Psoas muscle (tissue), 7 donors: ENCODE measurements at regions not wholly inside any gene's neighbourhood (a gene's known extent, or its start where the extent isn't known, plus 50 kb on each side); places are given as distances from the start of the nearest gene placed in this dataset.

ENCODE experiments used
- ATAC-seq, 4 donors: fragments of 200-7000 bp; cut with Tn5 transposase; one replicate each; pipeline ENCODE4 v1.9.1; 2020; ENCODE audit warnings: moderate library complexity in 3 of 4, mild to moderate bottlenecking in 2 of 4
- DNase-seq, 2 donors: peaks; one replicate each; pipeline ENCODE4 v3.0.0-alpha.2; 2020
- H3K27ac ChIP-seq: fragments of 200-600 bp; one replicate; pipeline ENCODE4 v1.8.0; 2022
- H3K27me3 ChIP-seq, 3 donors: fragments of 200-600 bp in 1 of 3; one replicate each; pipeline versions ENCODE4 v1.6.1 to v1.8.0; 2013 to 2022; ENCODE audit warnings: low read length in 2 of 3, mild to moderate bottlenecking in 2 of 3, moderate library complexity in 1 of 3; ENCODE audit not compliant: insufficient read depth in 3 of 3
- H3K36me3 ChIP-seq, 2 donors: fragments of 200-600 bp in 1 of 2; one replicate each; pipeline versions ENCODE4 v1.6.1 to v1.8.0; 2013 to 2022; ENCODE audit warnings: low read depth in 1 of 2, mild to moderate bottlenecking in 1 of 2, moderate library complexity in 1 of 2; ENCODE audit not compliant: insufficient read depth in 1 of 2
- H3K4me1 ChIP-seq: fragments of 200-600 bp; one replicate; pipeline ENCODE4 v1.8.0; 2022
- H3K4me3 ChIP-seq: fragments of 200-600 bp; one replicate; pipeline ENCODE4 v1.8.0; 2022; ENCODE audit warnings: mild to moderate bottlenecking
- H3K9me3 ChIP-seq: fragments of 200-600 bp; one replicate; pipeline ENCODE4 v1.8.0; 2022
- CTCF ChIP-seq: fragments of 200-600 bp; IDR thresholded peaks from one replicate; pipeline ENCODE4 v1.8.0; 2022; ENCODE audit warnings: antibody characterized with exemption
- WGBS, 3 donors: extraction: QIAGEN DNeasy Blood & Tissue Kit; methylation state at CpG; one replicate each; pipeline versions ENCODE4 v1.1.6 to v1.1.7; 2013; 5-methylcytosine and 5-hydroxymethylcytosine counted together
- intact Hi-C, 2 donors: fragments of 100-400 bp; cut with DNase I; formaldehyde crosslinking; loops; one replicate each; pipeline versions ENCODE4 v1.11.0 to v1.14.2; 2022
- donor health status: healthy with polysubstance abuse.
- donor health status: DM: no; HTN: no; CAD: no; lungs with moderate emphysema.
- donor health status: Bipolar disorder and iron deficiency.
- donor health status: healthy.
- donor health status: DM: yes; HTN: yes; CAD: no.
- donor health status: DM: no; HTN: no; CAD: no.
- donor health status: DM: yes; HTN: yes; CAD: no.

- no peak for ATAC-seq
- no peak overlapping the region for H3K4me3 ChIP-seq
- no peaks in the 10 kb centered on the region for H3K9me3 ChIP-seq
- no peaks in the 10 kb centered on the region for H3K27me3 ChIP-seq
- no peak overlapping the region for H3K27ac ChIP-seq
- intact Hi-C loops, result no loop called here
- TF ChIP-seq CTCF, result no peak
- no peaks in the 10 kb centered on the region for H3K36me3 ChIP-seq
- no peaks in the 10 kb centered on the region for H3K4me1 ChIP-seq
- WGBS, 3 donors, result 73 to 75% (median 73%) methylated on average over 2 of the region's 2 CpGs
- DNase-seq, result no peak
Measured at GRCh38 chr1:177739780-177740179, 230.1 kb downstream of the SEC16B start.

DNA sequence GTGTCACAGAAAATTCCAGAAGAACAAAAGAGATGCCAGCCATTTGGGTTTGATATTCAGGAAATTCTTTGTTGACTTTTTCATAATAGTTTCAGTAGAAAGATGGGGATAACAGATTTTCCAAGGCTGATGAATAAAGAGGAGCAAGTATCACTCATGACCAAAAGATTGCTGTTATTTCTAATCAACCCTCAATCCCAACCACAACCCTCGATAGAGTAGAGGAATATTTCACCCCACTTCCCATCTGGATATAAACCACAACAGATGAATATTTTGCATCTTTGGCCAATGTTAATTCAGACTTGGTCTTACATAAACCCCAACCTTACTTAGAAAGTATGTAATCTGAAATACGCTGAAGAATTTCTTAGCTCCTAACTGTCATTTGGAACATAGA is 232.4 kb downstream of the SEC16B start:
- H3K9me3 ChIP-seq, result no peaks in the 10 kb centered on the region
- H3K4me3 ChIP-seq, result no peak overlapping the region
- ATAC-seq (no peak), DNase-seq (no peak)
- no peak overlapping the region for H3K27ac ChIP-seq
- no peaks in the 10 kb centered on the region for H3K27me3 ChIP-seq
- no peaks in the 10 kb centered on the region for H3K36me3 ChIP-seq
- 77 to 87% (median 78%) methylated on average over 2 of the region's 2 CpGs for WGBS, 3 donors
- TF ChIP-seq CTCF, result no peak
- intact Hi-C loops, result no loop called here
- no peaks in the 10 kb centered on the region for H3K4me1 ChIP-seq

DNA sequence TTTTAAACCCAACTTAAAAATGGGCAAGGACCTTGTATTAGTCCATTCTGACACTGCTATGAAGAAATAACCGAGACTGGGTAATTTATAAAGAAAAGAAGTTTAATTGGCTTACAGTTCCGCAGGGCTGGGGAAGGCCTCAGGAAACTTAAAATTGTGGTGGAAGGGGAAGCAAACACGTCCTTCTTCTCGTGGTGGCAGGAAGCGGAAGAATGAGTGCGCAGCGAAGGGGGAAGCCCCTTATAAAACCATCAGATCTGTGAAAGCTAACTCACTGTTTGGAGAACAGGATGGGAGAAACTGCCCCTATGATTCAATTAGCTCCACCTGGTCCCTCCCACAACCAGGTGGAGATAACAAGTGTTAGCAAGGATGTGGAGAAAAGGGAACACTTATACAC is 237.7 kb downstream of the SEC16B start:
- no peak for TF ChIP-seq CTCF
- no peaks in the 10 kb centered on the region for H3K4me1 ChIP-seq
- no peaks in the 10 kb centered on the region for H3K36me3 ChIP-seq
- H3K27ac ChIP-seq, result no peak overlapping the region
- no peaks in the 10 kb centered on the region for H3K27me3 ChIP-seq
- intact Hi-C loops, result no loop called here
- WGBS, 3 donors, result 74 to 82% (median 76%) methylated on average over 7 of the region's 7 CpGs
- ATAC-seq, result no peak
- DNase-seq, result no peak
- no peak overlapping the region for H3K4me3 ChIP-seq
- no peaks in the 10 kb centered on the region for H3K9me3 ChIP-seq

DNA sequence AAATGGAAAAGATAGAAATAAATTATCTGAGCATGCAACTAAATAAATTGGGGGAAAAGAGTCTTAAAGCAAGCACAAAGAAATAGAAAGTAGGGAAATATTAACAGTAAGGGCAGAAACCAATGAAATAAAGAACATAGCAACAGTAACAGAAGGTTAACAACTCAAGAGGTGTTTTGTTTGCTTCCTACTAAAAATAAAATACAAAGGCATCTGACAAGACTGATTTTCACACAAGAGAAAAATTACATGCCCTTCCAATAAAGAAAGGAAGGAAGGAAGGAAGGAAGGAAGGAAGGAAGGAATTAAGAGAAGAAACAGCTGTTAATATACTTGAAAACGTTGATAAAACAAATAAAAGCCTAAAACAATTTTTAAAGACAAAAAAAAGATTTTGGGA is 240.2 kb downstream of the SEC16B start:
- H3K4me1 ChIP-seq, result no peaks in the 10 kb centered on the region
- no peak for TF ChIP-seq CTCF
- no peak overlapping the region for H3K4me3 ChIP-seq
- no peaks in the 10 kb centered on the region for H3K36me3 ChIP-seq
- H3K27me3 ChIP-seq, result no peaks in the 10 kb centered on the region
- DNase-seq, result no peak
- intact Hi-C loops, result no loop called here
- H3K9me3 ChIP-seq, result no peaks in the 10 kb centered on the region
- WGBS, 3 donors, result 9 to 22% (median 17%) methylated on average over 1 of the region's 1 CpG
- H3K27ac ChIP-seq, result no peak overlapping the region
- no peak for ATAC-seq

- no peak for TF ChIP-seq CTCF
- Histone ChIP-seq H3K36me3 (no peaks in the 10 kb centered on the region), H3K9me3 (peaks cover 12% of the 10 kb centered on the region), H3K4me3 (no peak overlapping the region), H3K4me1 (no peaks in the 10 kb centered on the region), H3K27me3 (no peaks in the 10 kb centered on the region), H3K27ac (no peak overlapping the region)
- DNase-seq (no peak), ATAC-seq (no peak)
- intact Hi-C loops, result no loop called here
Measured at GRCh38 chr1:177723533-177723932, 246.3 kb downstream of the SEC16B start.
